Duodenal mucosa (tissue), 2 donors: ENCODE measurements at regions not wholly inside any gene's neighbourhood (a gene's known extent, or its start where the extent isn't known, plus 50 kb on each side); places are given as distances from the start of the nearest gene placed in this dataset.

Source experiments
- H3K27ac ChIP-seq: one replicate; pipeline ENCODE4 v1.7.0; 2013; ENCODE audit warnings: low read depth, low read length
- H3K27me3 ChIP-seq, 2 donors: one replicate each; pipeline ENCODE4 v1.7.0; 2013; ENCODE audit warnings: low read length in 2 of 2, control low read depth in 1 of 2; ENCODE audit not compliant: insufficient read depth in 2 of 2, control insufficient read depth in 1 of 2
- H3K36me3 ChIP-seq, 2 donors: one replicate each; pipeline ENCODE4 v1.7.0; 2013; ENCODE audit warnings: low read length in 2 of 2, control low read depth in 1 of 2; ENCODE audit not compliant: insufficient read depth in 2 of 2, control insufficient read depth in 1 of 2
- H3K4me1 ChIP-seq, 2 donors: one replicate each; pipeline ENCODE4 v1.7.0; 2013; ENCODE audit warnings: low read length in 2 of 2, control low read depth in 1 of 2; ENCODE audit not compliant: insufficient read depth in 2 of 2, control insufficient read depth in 1 of 2
- H3K4me3 ChIP-seq, 2 donors: one replicate each; pipeline ENCODE4 v1.7.0; 2013; ENCODE audit warnings: low read length in 2 of 2, low read depth in 1 of 2
- H3K9ac ChIP-seq, 2 donors: one replicate each; pipeline ENCODE4 v1.7.0; 2013; ENCODE audit warnings: low read length in 2 of 2, low read depth in 1 of 2
- H3K9me3 ChIP-seq, 2 donors: one replicate each; pipeline ENCODE4 v1.7.0; 2013; ENCODE audit warnings: low read length in 2 of 2, control low read depth in 1 of 2; ENCODE audit not compliant: control insufficient read depth in 1 of 2

- no peaks in the 10 kb centered on the region for H3K4me1 ChIP-seq
- H3K9ac ChIP-seq = no peak overlapping the region
- H3K9me3 ChIP-seq = no peaks in the 10 kb centered on the region
- H3K4me3 ChIP-seq = no peak overlapping the region
- H3K27me3 ChIP-seq = no peaks in the 10 kb centered on the region
- H3K27ac ChIP-seq = no peak overlapping the region
- H3K36me3 ChIP-seq = no peaks in the 10 kb centered on the region
Observed at GRCh38 chr6:153210083-153210482, 79.0 kb upstream of the RGS17 start.

GRCh38 chr6:153208706-153209105, 77.6 kb upstream of the RGS17 start:
- H3K27ac ChIP-seq = no peak overlapping the region

DNA sequence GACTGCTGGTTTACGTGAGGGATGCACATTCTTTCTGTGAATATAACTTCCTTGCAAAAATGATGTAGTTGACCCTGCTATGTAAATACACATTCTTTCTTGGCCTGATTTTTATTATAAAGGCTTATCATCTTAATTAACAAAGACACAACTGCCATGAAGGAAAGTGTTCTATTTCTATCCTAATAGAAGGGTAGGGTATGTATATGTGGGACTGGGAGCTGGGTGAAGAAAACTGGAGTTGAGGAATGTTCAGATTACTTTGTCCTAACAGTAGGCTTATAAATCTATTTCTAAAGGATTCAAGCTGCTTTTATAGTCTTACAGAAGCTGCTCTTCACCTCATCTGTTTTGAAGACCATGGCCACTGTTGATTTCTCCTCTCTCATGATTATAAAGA, 76.5 kb upstream of the RGS17 start:
- Histone ChIP-seq H3K9ac (no peak overlapping the region), H3K4me1 (no peaks in the 10 kb centered on the region)

More at GRCh38 chr6:153208706-153209105, 77.6 kb upstream of the RGS17 start:
- H3K36me3 ChIP-seq = no peaks in the 10 kb centered on the region
- H3K9ac ChIP-seq = no peak overlapping the region
- H3K4me3 ChIP-seq = no peak overlapping the region
- H3K27me3 ChIP-seq = no peaks in the 10 kb centered on the region
- H3K9me3 ChIP-seq = no peaks in the 10 kb centered on the region
- H3K4me1 ChIP-seq = no peaks in the 10 kb centered on the region

DNA sequence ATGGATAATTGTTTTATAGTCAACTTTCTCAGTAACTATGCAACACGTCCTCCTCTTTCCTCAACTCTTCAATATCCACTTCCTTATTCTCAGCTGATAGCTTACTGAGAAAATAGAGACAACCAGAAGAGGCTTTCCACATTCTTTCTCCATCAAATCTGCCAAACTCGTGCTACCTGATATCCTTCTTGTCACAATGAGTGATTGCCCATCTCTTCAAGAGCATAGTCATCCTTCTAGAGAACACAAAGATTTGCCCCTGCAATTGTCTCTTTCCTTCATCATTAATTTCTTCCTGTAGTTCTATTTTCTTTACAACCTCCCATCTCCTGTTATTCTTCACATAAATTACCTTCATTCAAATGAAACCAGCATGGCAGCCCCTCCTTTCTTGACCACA, 75.9 kb upstream of the RGS17 start:
- Histone ChIP-seq H3K27ac (no peak overlapping the region), H3K27me3 (no peaks in the 10 kb centered on the region), H3K9me3 (no peaks in the 10 kb centered on the region), H3K4me3 (no peak overlapping the region), H3K36me3 (no peaks in the 10 kb centered on the region), H3K4me1 (no peaks in the 10 kb centered on the region), H3K9ac (no peak overlapping the region)

More for the DNA sequence above, 76.5 kb upstream of the RGS17 start:
- H3K9me3 ChIP-seq = no peaks in the 10 kb centered on the region
- no peaks in the 10 kb centered on the region for H3K27me3 ChIP-seq
- no peak overlapping the region for H3K27ac ChIP-seq
- H3K4me3 ChIP-seq = no peak overlapping the region
- H3K36me3 ChIP-seq = no peaks in the 10 kb centered on the region

- H3K9ac ChIP-seq = no peak overlapping the region
- H3K4me1 ChIP-seq = no peaks in the 10 kb centered on the region
- H3K27ac ChIP-seq = no peak overlapping the region
- no peaks in the 10 kb centered on the region for H3K9me3 ChIP-seq
- no peaks in the 10 kb centered on the region for H3K27me3 ChIP-seq
- no peaks in the 10 kb centered on the region for H3K36me3 ChIP-seq
- H3K4me3 ChIP-seq = no peak overlapping the region
Observed at GRCh38 chr6:153192943-153193885, 62.1 kb upstream of the RGS17 start.

GRCh38 chr6:153183925-153184324, 52.8 kb upstream of the RGS17 start:
- Histone ChIP-seq H3K27me3 (no peaks in the 10 kb centered on the region), H3K9ac (no peak overlapping the region), H3K4me3 (no peak overlapping the region), H3K27ac (no peak overlapping the region), H3K9me3 (no peaks in the 10 kb centered on the region), H3K4me1 (no peaks in the 10 kb centered on the region), H3K36me3 (no peaks in the 10 kb centered on the region)
